Femur (tissue), 1 donor: ENCODE measurements at regions not wholly inside any gene's neighbourhood (a gene's known extent, or its start where the extent isn't known, plus 50 kb on each side); places are given as distances from the start of the nearest gene placed in this dataset.
"Not testable (repeated sequence)": the region's sequence is repeated elsewhere in the genome, so short reads cannot be mapped to it uniquely, and the experiment has no call there.

Source experiments
- DNase-seq: peaks from one replicate; pipeline ENCODE4 v3.0.0-alpha.2; 2017

- no peak for DNase-seq
These were observed 180.5 kb upstream of the SFSWAP start for GRCh38 chr12:131530422-131530821.

GRCh38 chr12:131533139-131533538 lies 177.8 kb upstream of the SFSWAP start:
- DNase-seq, result no peak

- DNase-seq, result no peak
These were observed 175.1 kb upstream of the SFSWAP start for GRCh38 chr12:131535779-131536178.

GRCh38 chr12:131536337-131536736 lies 174.6 kb upstream of the SFSWAP start:
- no peak for DNase-seq

- no peak for DNase-seq
These were observed 174.1 kb upstream of the SFSWAP start for GRCh38 chr12:131536766-131537165.

GRCh38 chr12:131537267-131537958 lies 173.5 kb upstream of the SFSWAP start:
- DNase-seq, result no peak

- no peak for DNase-seq
These were observed 171.5 kb upstream of the SFSWAP start for GRCh38 chr12:131539381-131539780.

- DNase-seq, result no peak
These were observed 170.7 kb upstream of the SFSWAP start for GRCh38 chr12:131540138-131540623.

GRCh38 chr12:131541512-131541911 lies 169.4 kb upstream of the SFSWAP start:
- DNase-seq, result not testable (repeated sequence)

- DNase-seq, result no peak
These were observed 168.5 kb upstream of the SFSWAP start for GRCh38 chr12:131542351-131542750.

- DNase-seq, result no peak
These were observed 167.8 kb upstream of the SFSWAP start for GRCh38 chr12:131543040-131543439.

- DNase-seq, result no peak
These were observed 163.3 kb upstream of the SFSWAP start for GRCh38 chr12:131547555-131547954.

- DNase-seq, result no peak
These were observed 160.8 kb upstream of the SFSWAP start for GRCh38 chr12:131550121-131550520.

GRCh38 chr12:131551675-131552491 lies 159.0 kb upstream of the SFSWAP start:
- no peak for DNase-seq

- DNase-seq, result no peak
These were observed 158.4 kb upstream of the SFSWAP start for GRCh38 chr12:131552492-131552863.

- no peak for DNase-seq
These were observed 157.7 kb upstream of the SFSWAP start for GRCh38 chr12:131553096-131553777.

GRCh38 chr12:131555197-131555846 lies 155.6 kb upstream of the SFSWAP start:
- no peak for DNase-seq

- no peak for DNase-seq
These were observed 155.0 kb upstream of the SFSWAP start for GRCh38 chr12:131555866-131556265.

- DNase-seq, result no peak
These were observed 153.7 kb upstream of the SFSWAP start for GRCh38 chr12:131557078-131557709.

GRCh38 chr12:131559517-131560516 lies 151.1 kb upstream of the SFSWAP start:
- DNase-seq, result no peak

GRCh38 chr12:131561051-131561450 lies 149.8 kb upstream of the SFSWAP start:
- DNase-seq, result no peak
